ENCODE measurements at regions not wholly inside any gene's neighbourhood (a gene's known extent, or its start where the extent isn't known, plus 50 kb on each side); places are given as distances from the start of the nearest gene placed in this dataset.
"Not testable (repeated sequence)": the region's sequence is repeated elsewhere in the genome, so short reads cannot be mapped to it uniquely, and the experiment has no call there.

- Histone ChIP-seq H3K4me1 (ENCODE audit: low read depth) (no peaks in the 10 kb centered on the region), H3K36me3 (ENCODE audit: low read depth) (no peaks in the 10 kb centered on the region), H3K4me3 (no peak overlapping the region), H3K9me3 (no peaks in the 10 kb centered on the region)
- DNase-seq (no peak), ATAC-seq (no peak)
- intact Hi-C loops (cut with DNase I, micrococcal nuclease), result no loop called here
- TF ChIP-seq CTCF (IDR thresholded peaks at IDR 0.05), result no peak
Measured at GRCh38 chr12:38118632-38119031, 197.9 kb upstream of the ALG10B start.

GRCh38 chr12:38120438-38120837, 196.1 kb upstream of the ALG10B start:
- intact Hi-C loops (cut with DNase I, micrococcal nuclease), result no loop called here
- no peak for ATAC-seq
- H3K4me3 ChIP-seq, result no peak overlapping the region
- no peaks in the 10 kb centered on the region for H3K36me3 ChIP-seq (ENCODE audit: low read depth)
- DNase-seq, result no peak
- peaks cover 3% of the 10 kb centered on the region for H3K4me1 ChIP-seq (ENCODE audit: low read depth)
- TF ChIP-seq CTCF (IDR thresholded peaks at IDR 0.05), result no peak
- H3K9me3 ChIP-seq, result no peaks in the 10 kb centered on the region

- H3K36me3 ChIP-seq (ENCODE audit: low read depth), result not testable (repeated sequence)
Measured at GRCh38 chr12:38123028-38123427, 193.5 kb upstream of the ALG10B start.

GRCh38 chr12:38123566-38124246, 192.9 kb upstream of the ALG10B start:
- Histone ChIP-seq H3K4me3 (no peak overlapping the region), H3K36me3 (ENCODE audit: low read depth) (no peaks in the 10 kb centered on the region), H3K4me1 (ENCODE audit: low read depth) (peaks cover 3% of the 10 kb centered on the region), H3K9me3 (no peaks in the 10 kb centered on the region)
- intact Hi-C loops (cut with DNase I, micrococcal nuclease), result no loop called here
- ATAC-seq (no peak), DNase-seq (no peak)
- no peak for TF ChIP-seq CTCF (IDR thresholded peaks at IDR 0.05)

More at GRCh38 chr12:38123028-38123427, 193.5 kb upstream of the ALG10B start:
- intact Hi-C loops (cut with DNase I, micrococcal nuclease); ATAC-seq; H3K9me3 ChIP-seq; H3K4me1 ChIP-seq (ENCODE audit: low read depth); H3K4me3 ChIP-seq; DNase-seq: not testable (repeated sequence)

GRCh38 chr12:38124247-38125012, 192.1 kb upstream of the ALG10B start:
- intact Hi-C loops (cut with DNase I, micrococcal nuclease), result no loop called here
- H3K4me3 ChIP-seq, result no peak overlapping the region
- no peaks in the 10 kb centered on the region for H3K36me3 ChIP-seq (ENCODE audit: low read depth)
- no peak for TF ChIP-seq CTCF (IDR thresholded peaks at IDR 0.05)
- ATAC-seq, result peak; percentile 81
- DNase-seq, result peak in 1 of 3 donors; percentile 33
- H3K9me3 ChIP-seq, result no peaks in the 10 kb centered on the region
- peaks cover 3% of the 10 kb centered on the region for H3K4me1 ChIP-seq (ENCODE audit: low read depth)

GRCh38 chr12:38132139-38132538, 184.4 kb upstream of the ALG10B start:
- Histone ChIP-seq H3K4me3 (no peak overlapping the region), H3K4me1 (ENCODE audit: low read depth) (no peaks in the 10 kb centered on the region), H3K9me3 (no peaks in the 10 kb centered on the region), H3K36me3 (ENCODE audit: low read depth) (no peaks in the 10 kb centered on the region)
- peak in 1 of 3 donors; percentile 54 for DNase-seq
- intact Hi-C loops (cut with DNase I, micrococcal nuclease), result loop anchor here in 1 of 2 donors (10.0 kb wide), 1 partner anchor 183 kb away; the partner anchor contains the start of gene ALG10B
- TF ChIP-seq CTCF (IDR thresholded peaks at IDR 0.05), result no peak
- ATAC-seq, result no peak

Measured in mucosa of descending colon (tissue), 3 donors.